ENCODE measurements at regions not wholly inside any gene's neighbourhood (a gene's known extent, or its start where the extent isn't known, plus 50 kb on each side); places are given as distances from the start of the nearest gene placed in this dataset.

DNA sequence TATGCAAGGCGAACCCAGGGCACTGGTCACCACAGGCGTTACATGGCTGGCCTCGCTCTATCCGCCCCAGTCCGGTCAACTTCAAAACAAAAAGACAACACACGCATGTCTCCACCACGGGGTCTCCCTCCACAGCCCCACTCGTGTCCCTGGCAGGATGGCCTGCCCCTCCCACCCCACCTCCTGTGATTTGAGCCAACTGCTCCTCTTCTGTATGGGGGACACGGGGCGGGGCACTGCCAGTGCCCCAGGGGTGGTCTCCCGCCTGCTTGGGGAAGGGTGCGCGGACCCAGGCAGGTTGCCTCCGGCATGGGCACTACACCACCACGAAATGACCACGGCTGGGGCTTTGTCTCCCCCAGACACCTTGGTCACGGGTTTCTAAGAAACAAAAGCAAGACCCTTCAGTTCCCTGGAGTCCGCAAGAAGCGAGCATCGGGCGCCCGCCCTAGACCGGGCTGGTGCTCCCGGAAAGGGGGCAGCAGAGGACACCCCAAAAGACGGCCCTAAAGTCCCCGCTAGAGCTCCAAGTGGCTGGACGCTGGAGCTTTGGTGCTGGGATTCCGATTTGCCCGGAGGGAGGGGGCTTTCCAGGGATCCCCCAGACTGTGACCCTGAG, 219.3 kb upstream of the PRICKLE2 start:
- TF ChIP-seq EZH2 (IDR thresholded peaks at IDR 0.05; ENCODE audit: insufficient read depth, poor library complexity, severe bottlenecking) (no peak), EZH2phosphoT487 (IDR thresholded peaks at IDR 0.05; ENCODE audit: insufficient read depth, low read depth) (no peak)

Measured in GM23248 (cell line).